Bone marrow (tissue), 2 donors: ENCODE measurements at regions not wholly inside any gene's neighbourhood (a gene's known extent, or its start where the extent isn't known, plus 50 kb on each side); places are given as distances from the start of the nearest gene placed in this dataset.
"Not testable (repeated sequence)": the region's sequence is repeated elsewhere in the genome, so short reads cannot be mapped to it uniquely, and the experiment has no call there.

Experiments used
- DNase-seq, 2 donors: peaks; one replicate each; lab custom pipeline; 2025; lab: John Stamatoyannopoulos, UW

GRCh38 chr20:12581644-12582289 lies 427.0 kb upstream of the SPTLC3 start:
- DNase-seq, result no peak

GRCh38 chr20:12582710-12583109 lies 426.1 kb upstream of the SPTLC3 start:
- DNase-seq, result not testable (repeated sequence)

- no peak for DNase-seq
Measured at GRCh38 chr20:12591949-12592470, 416.8 kb upstream of the SPTLC3 start.

GRCh38 chr20:12592756-12593155 lies 416.0 kb upstream of the SPTLC3 start:
- no peak for DNase-seq

- no peak for DNase-seq
Measured at GRCh38 chr20:12593342-12593873, 415.4 kb upstream of the SPTLC3 start.

- no peak for DNase-seq
Measured at GRCh38 chr20:12594410-12595088, 414.2 kb upstream of the SPTLC3 start.

- DNase-seq, result no peak
Measured at GRCh38 chr20:12595841-12596240, 412.9 kb upstream of the SPTLC3 start.

GRCh38 chr20:12596863-12597262 lies 411.9 kb upstream of the SPTLC3 start:
- DNase-seq, result no peak

- DNase-seq, result no peak
Measured at GRCh38 chr20:12597551-12597950, 411.2 kb upstream of the SPTLC3 start.

- DNase-seq, result no peak
Measured at GRCh38 chr20:12598894-12599293, 409.9 kb upstream of the SPTLC3 start.

GRCh38 chr20:12599494-12599893 lies 409.3 kb upstream of the SPTLC3 start:
- no peak for DNase-seq

GRCh38 chr20:12605751-12606150 lies 403.0 kb upstream of the SPTLC3 start:
- DNase-seq, result no peak

GRCh38 chr20:12610871-12611270 lies 397.9 kb upstream of the SPTLC3 start:
- DNase-seq, result no peak

- no peak for DNase-seq
Measured at GRCh38 chr20:12614764-12615163, 394.0 kb upstream of the SPTLC3 start.

GRCh38 chr20:12617076-12617475 lies 391.7 kb upstream of the SPTLC3 start:
- no peak for DNase-seq

GRCh38 chr20:12623870-12624269 lies 384.9 kb upstream of the SPTLC3 start:
- no peak for DNase-seq

GRCh38 chr20:12627485-12627884 lies 381.3 kb upstream of the SPTLC3 start:
- no peak for DNase-seq

- DNase-seq, result no peak
Measured at GRCh38 chr20:12638633-12639312, 370.0 kb upstream of the SPTLC3 start.

GRCh38 chr20:12640251-12640650 lies 368.5 kb upstream of the SPTLC3 start:
- DNase-seq, result no peak

- DNase-seq, result no peak
Measured at GRCh38 chr20:12641619-12642018, 367.2 kb upstream of the SPTLC3 start.

GRCh38 chr20:12644461-12644860 lies 364.3 kb upstream of the SPTLC3 start:
- no peak for DNase-seq

- DNase-seq, result no peak
Measured at GRCh38 chr20:12649234-12649633, 359.5 kb upstream of the SPTLC3 start.

GRCh38 chr20:12653642-12654041 lies 355.1 kb upstream of the SPTLC3 start:
- DNase-seq, result no peak
